ENCODE measurements at regions not wholly inside any gene's neighbourhood (a gene's known extent, or its start where the extent isn't known, plus 50 kb on each side); places are given as distances from the start of the nearest gene placed in this dataset.

DNA sequence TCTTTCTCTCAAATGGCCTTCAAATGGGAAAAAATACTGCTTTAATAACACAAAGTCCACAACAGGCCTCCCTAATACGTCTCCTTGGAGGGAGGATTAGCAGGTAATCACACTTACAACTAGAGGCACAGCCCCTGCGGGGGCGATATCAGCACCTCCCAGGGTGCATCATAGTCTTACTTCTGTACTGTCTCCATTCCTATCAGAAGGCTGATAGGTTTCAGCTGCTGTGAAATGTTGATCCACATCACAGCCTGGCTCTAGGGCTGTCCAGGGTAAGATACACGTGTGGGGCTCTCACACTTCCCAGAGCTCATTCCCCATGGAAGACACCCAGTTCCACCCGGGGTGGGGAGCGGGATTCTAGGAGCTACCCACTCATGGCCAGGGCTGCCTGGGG, 139.1 kb upstream of the SFSWAP start:
- no peak for TF ChIP-seq POLR2A (IDR thresholded peaks at IDR 0.05; ENCODE audit: low read length)
- no peak for TF ChIP-seq GATA1 (IDR thresholded peaks at IDR 0.05; ENCODE audit: low read depth, low read length)
